ENCODE measurements at regions not wholly inside any gene's neighbourhood (a gene's known extent, or its start where the extent isn't known, plus 50 kb on each side); places are given as distances from the start of the nearest gene placed in this dataset.

DNA sequence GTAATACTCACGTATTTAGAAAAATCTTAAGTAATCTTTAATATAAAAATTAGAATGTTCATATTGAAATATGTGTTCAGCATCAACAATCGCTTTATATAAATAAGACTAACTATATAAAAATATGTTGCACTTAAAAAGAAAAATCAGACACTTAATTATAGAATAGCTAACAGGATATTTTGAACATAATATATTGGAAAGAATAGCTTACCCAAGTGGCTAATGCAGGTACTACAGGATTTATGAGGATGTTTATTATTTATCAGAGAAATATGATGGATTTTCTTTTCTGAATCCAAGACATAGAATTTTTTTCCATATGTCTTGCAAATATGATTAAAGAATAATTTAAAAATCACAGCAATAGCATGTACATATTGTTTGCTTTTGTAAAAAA is 567.9 kb upstream of the GBE1 start:
- H3K79me2 ChIP-seq (ENCODE audit: low read length) = no peaks in the 10 kb centered on the region
- no peaks in the 10 kb centered on the region for H3K27me3 ChIP-seq (replicated peaks; ENCODE audit: insufficient read depth, low read length)
- H3K9me3 ChIP-seq (replicated peaks; ENCODE audit: insufficient read depth, low read length) = no peaks in the 10 kb centered on the region
- H3K4me3 ChIP-seq (ENCODE audit: low read length) = no peak overlapping the region
- no peak overlapping the region for H3K27ac ChIP-seq (ENCODE audit: low read length)
- DNase-seq = no peak
- TF ChIP-seq EZH2 (optimal IDR thresholded peaks at IDR 0.05; ENCODE audit: low read depth, low read length) = no peak
- no peak for TF ChIP-seq EZH2phosphoT487 (IDR thresholded peaks at IDR 0.05; ENCODE audit: low read length)
- TF ChIP-seq, protein P1, sequence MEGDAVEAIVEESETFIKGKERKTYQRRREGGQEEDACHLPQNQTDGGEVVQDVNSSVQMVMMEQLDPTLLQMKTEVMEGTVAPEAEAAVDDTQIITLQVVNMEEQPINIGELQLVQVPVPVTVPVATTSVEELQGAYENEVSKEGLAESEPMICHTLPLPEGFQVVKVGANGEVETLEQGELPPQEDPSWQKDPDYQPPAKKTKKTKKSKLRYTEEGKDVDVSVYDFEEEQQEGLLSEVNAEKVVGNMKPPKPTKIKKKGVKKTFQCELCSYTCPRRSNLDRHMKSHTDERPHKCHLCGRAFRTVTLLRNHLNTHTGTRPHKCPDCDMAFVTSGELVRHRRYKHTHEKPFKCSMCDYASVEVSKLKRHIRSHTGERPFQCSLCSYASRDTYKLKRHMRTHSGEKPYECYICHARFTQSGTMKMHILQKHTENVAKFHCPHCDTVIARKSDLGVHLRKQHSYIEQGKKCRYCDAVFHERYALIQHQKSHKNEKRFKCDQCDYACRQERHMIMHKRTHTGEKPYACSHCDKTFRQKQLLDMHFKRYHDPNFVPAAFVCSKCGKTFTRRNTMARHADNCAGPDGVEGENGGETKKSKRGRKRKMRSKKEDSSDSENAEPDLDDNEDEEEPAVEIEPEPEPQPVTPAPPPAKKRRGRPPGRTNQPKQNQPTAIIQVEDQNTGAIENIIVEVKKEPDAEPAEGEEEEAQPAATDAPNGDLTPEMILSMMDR (IDR thresholded peaks at IDR 0.05; ENCODE audit: low read length) = peak; percentile 30; the same call in 1 of the 2 replicates
- H3K9ac ChIP-seq (ENCODE audit: low read length) = no peak overlapping the region
- no peaks in the 10 kb centered on the region for H3K36me3 ChIP-seq (replicated peaks; ENCODE audit: insufficient read depth, low read length)
- H3K9me2 ChIP-seq (replicated peaks; ENCODE audit: insufficient read depth, low read length) = no peaks in the 10 kb centered on the region
- no peak overlapping the region for H3K4me2 ChIP-seq (ENCODE audit: low read depth, low read length)
- no peaks in the 10 kb centered on the region for H3K4me1 ChIP-seq (ENCODE audit: low read length)
- H2AFZ ChIP-seq (ENCODE audit: low read length) = no peak overlapping the region
- H4K20me1 ChIP-seq (ENCODE audit: insufficient read depth, low read length) = no peaks in the 10 kb centered on the region
- H3F3A ChIP-seq (ENCODE audit: insufficient read depth, low read length) = no peaks in the 10 kb centered on the region

GRCh38 chr3:82311901-82312300 is 550.5 kb upstream of the GBE1 start:
- Histone ChIP-seq H4K20me1 (ENCODE audit: insufficient read depth, low read length) (no peaks in the 10 kb centered on the region), H3K9ac (ENCODE audit: low read length) (no peak overlapping the region), H3K79me2 (ENCODE audit: low read length) (no peaks in the 10 kb centered on the region), H3K9me2 (replicated peaks; ENCODE audit: insufficient read depth, low read length) (no peaks in the 10 kb centered on the region), H3K27me3 (replicated peaks; ENCODE audit: insufficient read depth, low read length) (no peaks in the 10 kb centered on the region), H3F3A (ENCODE audit: insufficient read depth, low read length) (no peaks in the 10 kb centered on the region), H3K4me1 (ENCODE audit: low read length) (no peaks in the 10 kb centered on the region), H3K4me3 (ENCODE audit: low read length) (no peak overlapping the region), H3K9me3 (replicated peaks; ENCODE audit: insufficient read depth, low read length) (no peaks in the 10 kb centered on the region), H3K36me3 (replicated peaks; ENCODE audit: insufficient read depth, low read length) (no peaks in the 10 kb centered on the region), H2AFZ (ENCODE audit: low read length) (no peak overlapping the region), H3K4me2 (ENCODE audit: low read depth, low read length) (no peak overlapping the region), H3K27ac (ENCODE audit: low read length) (no peak overlapping the region)
- no peak for DNase-seq
- TF ChIP-seq EZH2phosphoT487 (IDR thresholded peaks at IDR 0.05; ENCODE audit: low read length) (no peak), EZH2 (optimal IDR thresholded peaks at IDR 0.05; ENCODE audit: low read depth, low read length) (no peak)
- TF ChIP-seq, protein P1 (IDR thresholded peaks at IDR 0.05; ENCODE audit: low read length) = no peak

DNA sequence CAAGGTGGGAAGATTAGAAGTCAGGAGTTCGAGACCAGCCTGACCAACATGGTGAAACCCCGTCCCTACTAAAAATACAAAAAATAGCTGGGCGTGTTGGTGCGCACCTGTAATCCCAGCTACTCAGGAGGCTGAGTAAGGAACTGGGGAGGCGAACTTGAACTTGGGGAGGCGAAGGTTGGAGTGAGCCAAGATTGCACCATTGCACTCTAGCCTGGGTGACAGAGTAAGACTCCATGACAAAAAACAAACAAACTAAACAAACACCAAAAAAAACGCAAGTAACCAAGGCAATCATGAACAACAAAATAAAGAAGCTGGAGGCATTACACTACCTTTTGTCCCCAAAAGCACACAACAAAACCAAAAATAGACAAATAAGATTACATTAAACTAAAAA is 547.3 kb upstream of the GBE1 start:
- H3K36me3 ChIP-seq (replicated peaks; ENCODE audit: insufficient read depth, low read length) = no peaks in the 10 kb centered on the region
- H3F3A ChIP-seq (ENCODE audit: insufficient read depth, low read length) = no peaks in the 10 kb centered on the region
- no peak overlapping the region for H3K4me3 ChIP-seq (ENCODE audit: low read length)
- H3K4me1 ChIP-seq (ENCODE audit: low read length) = no peaks in the 10 kb centered on the region
- no peak overlapping the region for H3K4me2 ChIP-seq (ENCODE audit: low read depth, low read length)
- no peak overlapping the region for H2AFZ ChIP-seq (ENCODE audit: low read length)
- TF ChIP-seq, protein P1 (IDR thresholded peaks at IDR 0.05; ENCODE audit: low read length) = no peak
- TF ChIP-seq EZH2phosphoT487 (IDR thresholded peaks at IDR 0.05; ENCODE audit: low read length) (no peak), EZH2 (optimal IDR thresholded peaks at IDR 0.05; ENCODE audit: low read depth, low read length) (no peak)
- H3K9me2 ChIP-seq (replicated peaks; ENCODE audit: insufficient read depth, low read length) = no peaks in the 10 kb centered on the region
- H3K27me3 ChIP-seq (replicated peaks; ENCODE audit: insufficient read depth, low read length) = no peaks in the 10 kb centered on the region
- DNase-seq = no peak
- no peak overlapping the region for H3K27ac ChIP-seq (ENCODE audit: low read length)
- no peaks in the 10 kb centered on the region for H3K79me2 ChIP-seq (ENCODE audit: low read length)
- no peaks in the 10 kb centered on the region for H3K9me3 ChIP-seq (replicated peaks; ENCODE audit: insufficient read depth, low read length)
- no peaks in the 10 kb centered on the region for H4K20me1 ChIP-seq (ENCODE audit: insufficient read depth, low read length)
- H3K9ac ChIP-seq (ENCODE audit: low read length) = no peak overlapping the region

Measured in MM.1S (cell line).